NCI-H446 (cell line): ENCODE measurements at regions not wholly inside any gene's neighbourhood (a gene's known extent, or its start where the extent isn't known, plus 50 kb on each side); places are given as distances from the start of the nearest gene placed in this dataset.
"Not testable (repeated sequence)": the region's sequence is repeated elsewhere in the genome, so short reads cannot be mapped to it uniquely, and the experiment has no call there.

Experiments used
- DNase-seq, 2 experiments: peaks; one replicate each; lab custom pipeline; 2025; lab: John Stamatoyannopoulos, UW

- not testable (repeated sequence) for DNase-seq
These were observed 52.7 kb upstream of the FOXO6 start for GRCh38 chr1:41308520-41308919.

- DNase-seq, result no peak
These were observed 55.5 kb upstream of the FOXO6 start for GRCh38 chr1:41305576-41306363.

- DNase-seq, result no peak
These were observed 54.4 kb upstream of the SCMH1 start for GRCh38 chr1:41296506-41296905.

- DNase-seq, result peak in 1 of 2 experiments; percentile 51
These were observed 52.1 kb upstream of the SCMH1 start for GRCh38 chr1:41294216-41294615.

GRCh38 chr1:41293779-41294178 lies 51.7 kb upstream of the SCMH1 start:
- peak; percentile 58 to 77 for DNase-seq
